PC-9 (cell line): ENCODE measurements at regions not wholly inside any gene's neighbourhood (a gene's known extent, or its start where the extent isn't known, plus 50 kb on each side); places are given as distances from the start of the nearest gene placed in this dataset.

Source experiments
- BruUV-seq: library from RNA; stranded (reverse); fragments of 400-500 nt; replicated peaks from 2 replicates; lab custom pipeline; 2021; lab: Mats Ljungman, UMichigan
- CTCF ChIA-PET: fragments of 300-600 bp; sonication (Branson Sonifier 250); formaldehyde crosslinking; loops from one replicate; lab custom pipeline; 2022; ENCODE audit warnings: antibody characterized with exemption; lab: Charles Lee
- POLR2A ChIA-PET: fragments of 300-600 bp; sonication (Branson Sonifier 250); formaldehyde crosslinking; loops from one replicate; lab custom pipeline; 2022; ENCODE audit warnings: antibody characterized with exemption; ENCODE audit not compliant: unreplicated experiment; lab: Charles Lee
- DNase-seq, 2 experiments: peaks; one replicate each; pipeline versions ENCODE4 v3.0.0 to v3.0.0-alpha.2; 2015 to 2022; ENCODE audit warnings: mixed read lengths in 1 of 2
- H2AFZ ChIP-seq: fragments of 200-600 bp; sonication (generic); 2 replicates; pipeline ENCODE4 v1.8.1; 2017; ENCODE audit warnings: antibody characterized with exemption
- H3F3A ChIP-seq: fragments of 200-600 bp; sonication (generic); 2 replicates; pipeline ENCODE4 v1.8.1; 2017; ENCODE audit warnings: antibody characterized with exemption, mild to moderate bottlenecking, low read depth; ENCODE audit not compliant: insufficient read depth
- H3K27ac ChIP-seq: fragments of 200-600 bp; sonication (generic); 2 replicates; pipeline ENCODE4 v1.6.1; 2016; ENCODE audit warnings: mixed run types
- H3K27me3 ChIP-seq: fragments of 200-600 bp; sonication (generic); 2 replicates; pipeline ENCODE4 v1.6.1; 2016; ENCODE audit warnings: low read depth, mixed run types; ENCODE audit not compliant: insufficient read depth
- H3K36me3 ChIP-seq: fragments of 200-600 bp; sonication (generic); 2 replicates; pipeline ENCODE4 v1.6.1; 2016; ENCODE audit warnings: low read depth, mixed run types
- H3K4me1 ChIP-seq: fragments of 200-600 bp; sonication (generic); replicated peaks from 2 replicates; pipeline ENCODE4 v1.6.1; 2016; ENCODE audit warnings: mixed run types; ENCODE audit not compliant: insufficient read depth
- H3K4me2 ChIP-seq: fragments of 200-600 bp; sonication (generic); 2 replicates; pipeline ENCODE4 v1.6.1; 2017; ENCODE audit warnings: mixed run types
- H3K4me3 ChIP-seq: fragments of 200-600 bp; sonication (generic); 2 replicates; pipeline ENCODE4 v1.6.1; 2016; ENCODE audit warnings: mixed run types
- H3K79me2 ChIP-seq: fragments of 200-600 bp; sonication (generic); 2 replicates; pipeline ENCODE4 v1.6.1; 2017; ENCODE audit warnings: low read depth, mixed run types
- H3K9me2 ChIP-seq: fragments of 200-600 bp; sonication (generic); 2 replicates; pipeline ENCODE4 v1.8.1; 2017; ENCODE audit warnings: mild to moderate bottlenecking; ENCODE audit not compliant: insufficient read depth
- H3K9me3 ChIP-seq: fragments of 200-600 bp; sonication (generic); 2 replicates; pipeline ENCODE4 v1.8.1; 2016; ENCODE audit warnings: low read depth; ENCODE audit not compliant: insufficient read depth
- H4K20me1 ChIP-seq: fragments of 200-600 bp; sonication (generic); 2 replicates; pipeline ENCODE4 v1.8.1; 2017; ENCODE audit not compliant: insufficient read depth
- EZH2 ChIP-seq: fragments of 200-600 bp; sonication (generic); IDR thresholded peaks from 2 replicates; pipeline ENCODE4 v1.8.0; 2017; ENCODE audit warnings: antibody characterized with exemption, low read depth
- intact Hi-C: fragments of 100-400 bp; cut with micrococcal nuclease; formaldehyde crosslinking; loops from one replicate; pipeline ENCODE4 v1.10.0; 2022; ENCODE audit not compliant: unreplicated experiment
- TF ChIP-seq, protein P1 (sequence below): fragments of 200-600 bp; sonication (generic); conservative IDR thresholded peaks from 2 replicates; pipeline ENCODE4 v1.6.1; 2017; ENCODE audit warnings: mixed run types, antibody characterized with exemption, mild to moderate bottlenecking, moderate library complexity

DNA sequence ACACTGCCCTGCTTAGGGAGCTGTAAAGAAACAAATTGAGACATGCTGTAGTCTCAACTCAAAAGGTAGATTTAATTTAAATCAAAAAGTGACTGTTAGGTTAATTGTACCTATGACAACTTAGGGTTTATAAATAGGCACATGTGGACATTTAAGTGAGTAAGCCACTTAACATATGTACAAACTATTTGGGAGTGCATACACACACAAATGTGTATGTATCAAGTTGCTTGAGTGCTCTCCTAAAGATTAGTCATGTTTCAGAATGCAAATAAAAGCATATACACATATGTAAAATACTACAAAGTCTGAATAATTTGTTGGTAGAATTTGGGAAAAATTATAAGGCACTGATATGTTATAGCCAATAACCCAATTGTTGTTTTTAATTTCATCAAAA is 1435.7 kb downstream of the LRRC4C start:
- TF ChIP-seq, protein P1, sequence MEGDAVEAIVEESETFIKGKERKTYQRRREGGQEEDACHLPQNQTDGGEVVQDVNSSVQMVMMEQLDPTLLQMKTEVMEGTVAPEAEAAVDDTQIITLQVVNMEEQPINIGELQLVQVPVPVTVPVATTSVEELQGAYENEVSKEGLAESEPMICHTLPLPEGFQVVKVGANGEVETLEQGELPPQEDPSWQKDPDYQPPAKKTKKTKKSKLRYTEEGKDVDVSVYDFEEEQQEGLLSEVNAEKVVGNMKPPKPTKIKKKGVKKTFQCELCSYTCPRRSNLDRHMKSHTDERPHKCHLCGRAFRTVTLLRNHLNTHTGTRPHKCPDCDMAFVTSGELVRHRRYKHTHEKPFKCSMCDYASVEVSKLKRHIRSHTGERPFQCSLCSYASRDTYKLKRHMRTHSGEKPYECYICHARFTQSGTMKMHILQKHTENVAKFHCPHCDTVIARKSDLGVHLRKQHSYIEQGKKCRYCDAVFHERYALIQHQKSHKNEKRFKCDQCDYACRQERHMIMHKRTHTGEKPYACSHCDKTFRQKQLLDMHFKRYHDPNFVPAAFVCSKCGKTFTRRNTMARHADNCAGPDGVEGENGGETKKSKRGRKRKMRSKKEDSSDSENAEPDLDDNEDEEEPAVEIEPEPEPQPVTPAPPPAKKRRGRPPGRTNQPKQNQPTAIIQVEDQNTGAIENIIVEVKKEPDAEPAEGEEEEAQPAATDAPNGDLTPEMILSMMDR = no peak
- no peak for TF ChIP-seq EZH2
- no TSS peak for BruUV-seq
- no peak overlapping the region for H3K27ac ChIP-seq
- 0 out of 2 replicates have a peak, but pooled peaks cover 1% of the 10 kb centered on the region for H3K9me3 ChIP-seq
- ChIA-PET POLR2A (no interaction called here), CTCF (no interaction called here)
- intact Hi-C loops = no loop called here
- no peak overlapping the region for H3K4me3 ChIP-seq
- H3K27me3 ChIP-seq = 0 out of 2 replicates have a peak, but pooled peaks cover 3% of the 10 kb centered on the region
- DNase-seq = no peak
- no peaks in the 10 kb centered on the region for H3F3A ChIP-seq
- no peaks in the 10 kb centered on the region for H4K20me1 ChIP-seq
- no peak overlapping the region for H3K4me2 ChIP-seq
- H3K4me1 ChIP-seq = no peaks in the 10 kb centered on the region
- H2AFZ ChIP-seq = no peak overlapping the region
- H3K36me3 ChIP-seq = no peaks in the 10 kb centered on the region
- H3K9me2 ChIP-seq = no peaks in the 10 kb centered on the region
- H3K79me2 ChIP-seq = no peaks in the 10 kb centered on the region

DNA sequence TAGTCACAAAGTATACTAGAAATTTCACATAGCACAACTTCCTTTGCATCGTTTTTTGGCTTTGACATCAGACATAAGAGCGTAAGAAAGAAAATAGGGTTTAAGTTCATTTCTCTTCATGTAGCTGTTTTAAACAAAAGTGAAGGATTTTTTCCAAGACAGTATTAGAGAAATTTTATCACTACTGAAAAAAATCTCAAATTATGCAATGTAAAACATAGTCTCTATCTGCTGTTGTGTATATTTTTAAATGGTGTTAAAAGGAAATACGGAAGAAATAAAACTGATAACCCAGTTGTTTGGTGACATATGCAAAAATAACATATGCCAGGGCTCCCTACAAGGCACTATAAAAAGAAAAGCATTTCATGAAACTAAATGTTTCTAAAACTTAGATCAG is 1449.4 kb downstream of the LRRC4C start:
- no peaks in the 10 kb centered on the region for H3F3A ChIP-seq
- CTCF ChIA-PET = no interaction called here
- no peaks in the 10 kb centered on the region for H3K79me2 ChIP-seq
- no peaks in the 10 kb centered on the region for H3K27me3 ChIP-seq
- no peaks in the 10 kb centered on the region for H3K9me3 ChIP-seq
- no peaks in the 10 kb centered on the region for H3K36me3 ChIP-seq
- intact Hi-C loops = no loop called here
- H3K9me2 ChIP-seq = peaks cover 4% of the 10 kb centered on the region
- no TSS peak for BruUV-seq
- POLR2A ChIA-PET = no interaction called here
- H3K4me2 ChIP-seq = no peak overlapping the region
- no peak overlapping the region for H3K27ac ChIP-seq
- DNase-seq = no peak
- H2AFZ ChIP-seq = no peak overlapping the region
- H4K20me1 ChIP-seq = no peaks in the 10 kb centered on the region
- no peaks in the 10 kb centered on the region for H3K4me1 ChIP-seq
- TF ChIP-seq EZH2 = no peak
- TF ChIP-seq, protein P1 = no peak
- H3K4me3 ChIP-seq = no peak overlapping the region

DNA sequence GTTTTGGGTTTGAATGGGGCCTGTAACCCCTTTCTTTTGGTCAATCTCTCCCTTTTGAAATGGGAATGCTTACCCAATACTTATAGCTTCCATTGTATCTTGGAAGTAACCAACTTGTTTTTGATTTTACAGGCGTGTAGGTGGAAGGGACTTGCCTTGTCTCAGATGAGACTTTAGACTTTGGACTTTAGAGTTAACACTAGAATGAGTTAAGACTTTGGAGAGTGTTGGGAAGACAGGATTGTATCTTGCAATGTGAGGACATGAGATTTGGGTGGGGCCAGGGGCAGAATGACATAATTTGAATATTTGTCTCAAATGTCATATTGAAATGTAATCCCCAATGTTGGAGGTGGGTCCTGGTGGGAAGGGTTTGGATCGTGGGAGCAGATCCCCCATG is 1466.9 kb downstream of the LRRC4C start:
- Histone ChIP-seq H3K4me3 (no peak overlapping the region), H3K27ac (no peak overlapping the region), H3K9me3 (no peaks in the 10 kb centered on the region), H3K27me3 (peaks cover 13% of the 10 kb centered on the region), H3F3A (no peaks in the 10 kb centered on the region), H3K9me2 (0 out of 2 replicates have a peak, but pooled peaks cover 3% of the 10 kb centered on the region), H3K4me1 (no peaks in the 10 kb centered on the region), H4K20me1 (no peaks in the 10 kb centered on the region), H3K36me3 (no peaks in the 10 kb centered on the region), H3K79me2 (no peaks in the 10 kb centered on the region), H2AFZ (no peak overlapping the region), H3K4me2 (no peak overlapping the region)
- intact Hi-C loops = no loop called here
- ChIA-PET POLR2A (no interaction called here), CTCF (no interaction called here)
- TF ChIP-seq, protein P1 = no peak
- no peak for TF ChIP-seq EZH2
- no TSS peak for BruUV-seq
- no peak for DNase-seq
